GM18870 (cell line): ENCODE measurements at regions not wholly inside any gene's neighbourhood (a gene's known extent, or its start where the extent isn't known, plus 50 kb on each side); places are given as distances from the start of the nearest gene placed in this dataset.

ENCODE experiments used
- ATAC-seq: cut with Tn5 transposase; IDR thresholded peaks from one replicate; pipeline ENCODE4 v1.9.1; 2021; ENCODE audit warnings: moderate library complexity; ENCODE audit not compliant: unreplicated experiment

GRCh38 chr15:96253006-96253747, 77.3 kb upstream of the NR2F2 start:
- ATAC-seq = no peak

- no peak for ATAC-seq
These were observed 76.3 kb upstream of the NR2F2 start for GRCh38 chr15:96254173-96254572.

GRCh38 chr15:96255599-96255998, 74.9 kb upstream of the NR2F2 start:
- ATAC-seq = peak; percentile 44

DNA sequence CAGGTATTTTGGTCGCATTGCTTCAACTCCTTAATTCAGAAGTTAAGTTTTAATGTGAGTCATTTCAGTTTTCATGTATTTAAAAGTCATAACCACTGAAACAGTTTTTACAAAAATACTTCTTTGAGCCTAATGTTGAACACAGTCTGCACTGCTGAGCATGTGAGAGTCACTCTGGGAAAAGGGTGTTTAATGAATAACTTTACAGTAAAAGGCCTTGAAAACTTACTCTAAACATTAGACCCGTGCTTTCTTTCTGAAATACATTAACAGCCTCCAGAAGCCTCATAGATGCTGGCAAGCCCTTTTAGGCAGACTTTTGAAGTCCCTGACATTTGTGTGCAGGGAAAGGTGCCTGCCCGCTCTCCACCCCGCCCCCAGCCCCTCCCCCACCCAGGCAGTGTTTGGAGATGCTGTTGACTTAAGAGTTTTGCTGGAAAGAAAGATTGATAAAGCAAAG, 68.9 kb upstream of the NR2F2 start:
- ATAC-seq = peak; percentile 94

DNA sequence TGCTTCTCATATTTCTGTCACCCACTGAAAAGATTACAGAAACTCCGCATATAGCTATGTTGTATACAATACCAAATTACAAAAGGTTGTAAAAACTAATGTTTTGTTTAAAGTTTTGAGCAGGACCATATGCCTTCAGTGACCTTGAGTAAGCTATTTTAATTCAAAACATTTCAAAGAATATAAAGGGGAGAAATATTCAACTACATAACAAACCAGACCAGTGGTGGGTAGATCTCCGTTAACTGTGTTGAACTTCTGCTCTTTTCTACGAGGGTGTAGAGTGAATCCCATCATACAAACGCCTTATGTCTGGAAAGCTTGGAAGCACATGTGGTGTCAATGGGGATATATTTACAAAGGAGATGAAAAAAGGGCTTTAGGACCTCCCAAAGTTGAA, 68.4 kb upstream of the NR2F2 start:
- ATAC-seq = no peak

DNA sequence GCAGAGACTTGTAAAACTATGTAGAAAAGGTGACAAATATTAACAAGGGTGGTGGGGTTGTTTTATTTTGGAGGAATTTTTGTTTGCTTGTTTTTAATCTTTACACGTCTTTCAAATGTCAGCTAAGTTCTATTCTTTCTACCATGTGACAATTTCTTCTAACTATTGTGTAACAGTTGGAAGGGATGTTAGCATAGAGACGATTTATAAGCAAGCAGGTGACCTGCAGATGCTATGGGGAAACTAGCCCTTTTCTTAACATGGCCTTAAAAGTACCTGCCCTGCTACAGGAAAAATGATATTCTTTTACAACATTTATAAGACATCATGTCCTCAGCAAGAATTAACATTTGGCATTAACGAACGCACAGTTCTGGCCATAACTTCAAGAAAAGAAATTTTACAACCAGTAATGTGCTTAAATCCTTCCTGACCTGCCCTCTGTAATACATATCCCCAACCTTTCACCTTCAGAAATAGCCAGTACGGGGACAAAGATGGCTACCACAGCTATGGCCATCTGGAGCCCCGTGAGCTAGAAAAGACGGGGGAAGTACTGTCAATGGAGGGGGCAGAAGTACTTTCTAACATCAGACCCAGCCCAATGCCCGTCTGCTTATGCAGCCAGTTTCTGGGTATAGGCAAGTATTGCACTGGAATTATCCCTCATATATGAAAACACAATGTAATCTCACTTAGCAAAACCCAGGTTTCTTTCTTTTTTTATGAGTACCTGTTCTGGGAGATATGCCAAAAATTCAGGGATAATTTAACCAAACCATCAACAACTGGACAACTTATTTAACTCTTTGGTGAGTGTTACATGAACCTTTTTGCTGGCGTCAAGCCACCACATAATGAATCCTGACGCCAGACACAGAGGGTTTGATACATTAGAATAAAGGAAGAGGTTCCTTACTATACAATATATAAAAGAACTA, 67.7 kb upstream of the NR2F2 start:
- no peak for ATAC-seq

DNA sequence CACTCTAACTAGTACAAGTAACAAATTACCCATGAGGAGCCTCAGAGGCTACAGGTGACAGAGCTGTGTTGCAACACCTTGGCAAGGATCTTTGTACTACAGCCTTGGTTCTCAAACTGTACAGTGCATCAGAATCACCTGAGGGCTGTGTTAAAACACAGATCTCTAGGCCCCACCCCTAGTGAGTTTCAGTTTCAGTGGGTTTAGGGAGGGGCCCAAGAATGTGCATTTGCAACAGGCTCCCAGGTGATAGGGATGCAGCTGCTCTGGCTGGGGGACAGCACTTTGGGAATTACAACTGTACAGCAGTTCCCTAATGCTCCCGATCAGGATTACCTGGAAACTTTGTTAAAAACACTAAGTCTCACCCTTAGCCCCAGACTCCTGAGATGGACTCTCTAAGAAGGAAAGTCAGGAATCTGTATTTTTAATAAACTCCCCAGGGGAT, 66.1 kb upstream of the NR2F2 start:
- no peak for ATAC-seq

GRCh38 chr15:96264801-96265515, 65.5 kb upstream of the NR2F2 start:
- no peak for ATAC-seq

GRCh38 chr15:96266456-96266855, 64.0 kb upstream of the NR2F2 start:
- ATAC-seq = no peak

GRCh38 chr15:96267463-96267862, 63.0 kb upstream of the NR2F2 start:
- no peak for ATAC-seq

GRCh38 chr15:96268442-96269204, 61.9 kb upstream of the NR2F2 start:
- no peak for ATAC-seq

DNA sequence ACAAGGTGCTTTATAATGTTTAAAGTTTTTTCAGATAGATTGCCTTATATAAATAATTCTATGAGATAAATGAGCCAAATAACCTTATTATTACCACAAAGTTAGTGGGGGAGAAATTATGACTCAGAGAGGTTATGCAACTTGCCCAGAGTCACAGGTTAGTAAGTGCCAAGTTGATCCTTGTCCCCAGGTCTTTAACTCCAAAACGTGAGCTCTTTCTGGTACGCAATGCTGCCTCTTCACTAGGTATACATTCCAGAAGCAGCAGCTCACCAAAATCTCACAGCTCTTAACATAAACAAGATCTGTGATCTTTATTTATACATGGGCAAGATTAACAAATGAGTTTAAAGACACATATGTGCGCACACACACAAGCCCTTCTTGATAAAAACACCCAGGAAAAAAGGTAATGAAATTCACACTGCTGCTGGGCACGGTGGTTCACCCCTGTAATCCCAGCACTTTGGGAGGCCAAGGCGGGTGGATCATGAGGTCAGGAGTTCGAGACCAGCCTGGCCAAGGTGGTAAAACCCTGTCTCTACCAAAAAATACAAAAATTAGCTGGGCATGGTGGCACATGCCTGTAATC, 59.8 kb upstream of the NR2F2 start:
- no peak for ATAC-seq

- ATAC-seq = no peak
These were observed 58.1 kb upstream of the NR2F2 start for GRCh38 chr15:96272427-96272826.

GRCh38 chr15:96273317-96274086, 57.0 kb upstream of the NR2F2 start:
- ATAC-seq = peak; percentile 87

- ATAC-seq = no peak
These were observed 56.4 kb upstream of the NR2F2 start for GRCh38 chr15:96274087-96274440.

GRCh38 chr15:96274698-96275097, 55.8 kb upstream of the NR2F2 start:
- ATAC-seq = no peak

DNA sequence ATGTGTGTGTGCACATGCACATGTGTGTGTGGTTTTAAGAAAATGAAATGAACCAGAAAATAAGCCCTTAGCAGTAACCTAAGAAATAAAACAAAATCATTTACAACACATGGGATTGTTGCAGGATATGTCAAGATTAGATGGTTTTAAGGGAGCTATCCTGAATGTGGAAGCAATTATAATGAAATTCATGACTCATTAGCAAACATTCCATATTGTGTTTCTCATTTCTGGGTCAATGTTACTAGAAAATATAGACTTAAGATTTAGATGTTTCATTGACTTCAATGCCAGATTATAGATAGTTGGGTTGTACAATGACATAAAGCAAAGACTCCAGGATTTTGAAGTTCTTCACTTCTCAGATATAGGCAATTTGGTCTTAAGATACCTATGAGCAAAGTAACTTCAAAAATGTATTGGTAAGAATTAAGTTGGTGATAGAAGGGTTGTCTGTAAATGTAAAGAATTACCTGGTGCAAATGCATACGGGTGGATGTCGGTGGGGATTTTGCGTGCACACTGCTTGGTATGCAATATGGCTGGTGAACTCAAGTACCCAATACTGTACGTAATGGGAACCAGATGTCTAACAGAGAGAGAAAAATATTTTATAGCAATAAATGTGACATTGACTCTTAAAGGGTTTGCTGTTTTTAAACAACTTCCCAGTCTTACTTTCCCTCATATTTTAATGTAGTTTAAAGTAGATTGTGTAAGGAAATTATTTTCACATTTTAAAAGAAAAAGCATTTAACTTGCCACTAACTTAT, 53.9 kb upstream of the NR2F2 start:
- no peak for ATAC-seq
